ENCODE measurements at regions not wholly inside any gene's neighbourhood (a gene's known extent, or its start where the extent isn't known, plus 50 kb on each side); places are given as distances from the start of the nearest gene placed in this dataset.

DNA sequence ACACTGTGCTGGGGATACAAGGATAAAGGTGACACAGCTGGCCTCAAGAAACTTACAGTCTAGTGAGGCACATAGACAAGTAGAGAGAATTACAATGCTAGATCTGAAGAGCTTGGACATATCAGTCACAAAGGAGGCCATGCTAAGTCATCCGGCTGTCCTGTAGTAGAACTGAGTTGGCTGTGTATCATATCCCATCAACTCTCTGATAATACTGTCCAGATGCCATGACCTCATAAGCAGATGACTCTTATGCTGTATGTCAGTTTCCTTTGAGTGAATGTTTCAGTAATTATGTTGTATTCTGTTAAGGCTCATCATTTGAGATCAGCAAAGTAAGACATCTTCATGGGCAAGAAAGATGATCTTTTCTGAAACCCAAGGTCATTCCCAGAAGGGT lies 442.9 kb downstream of the MID1IP1 start:
- WGBS, 5 donors: 72 to 95% (median 81%) methylated on average over 1 of the region's 1 CpG
- Histone ChIP-seq H3K27ac (no peak overlapping the region), H3K4me1 (no peaks in the 10 kb centered on the region), H3K4me3 (no peak overlapping the region), H3K27me3 (replicated peaks in 1 of 7) (no peaks in the 10 kb centered on the region), H3K9me3 (no peaks in the 10 kb centered on the region), H3K36me3 (no peaks in the 10 kb centered on the region)
- intact Hi-C loops (cut with DNase I; ENCODE audit: low total_unique reads): loop anchor here (10.0 kb wide), 1 partner anchor 489 kb away; no protein-coding TSS in a partner anchor
- no peak for DNase-seq
- TF ChIP-seq POLR2AphosphoS5 (IDR thresholded peaks at IDR 0.05): no peak
- no peak for TF ChIP-seq POLR2A (IDR thresholded peaks at IDR 0.05)
- TF ChIP-seq, protein P1, sequence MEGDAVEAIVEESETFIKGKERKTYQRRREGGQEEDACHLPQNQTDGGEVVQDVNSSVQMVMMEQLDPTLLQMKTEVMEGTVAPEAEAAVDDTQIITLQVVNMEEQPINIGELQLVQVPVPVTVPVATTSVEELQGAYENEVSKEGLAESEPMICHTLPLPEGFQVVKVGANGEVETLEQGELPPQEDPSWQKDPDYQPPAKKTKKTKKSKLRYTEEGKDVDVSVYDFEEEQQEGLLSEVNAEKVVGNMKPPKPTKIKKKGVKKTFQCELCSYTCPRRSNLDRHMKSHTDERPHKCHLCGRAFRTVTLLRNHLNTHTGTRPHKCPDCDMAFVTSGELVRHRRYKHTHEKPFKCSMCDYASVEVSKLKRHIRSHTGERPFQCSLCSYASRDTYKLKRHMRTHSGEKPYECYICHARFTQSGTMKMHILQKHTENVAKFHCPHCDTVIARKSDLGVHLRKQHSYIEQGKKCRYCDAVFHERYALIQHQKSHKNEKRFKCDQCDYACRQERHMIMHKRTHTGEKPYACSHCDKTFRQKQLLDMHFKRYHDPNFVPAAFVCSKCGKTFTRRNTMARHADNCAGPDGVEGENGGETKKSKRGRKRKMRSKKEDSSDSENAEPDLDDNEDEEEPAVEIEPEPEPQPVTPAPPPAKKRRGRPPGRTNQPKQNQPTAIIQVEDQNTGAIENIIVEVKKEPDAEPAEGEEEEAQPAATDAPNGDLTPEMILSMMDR (IDR thresholded peaks at IDR 0.05 in 8 of 11, conservative IDR thresholded peaks at IDR 0.05 in 3 of 11): no peak

DNA sequence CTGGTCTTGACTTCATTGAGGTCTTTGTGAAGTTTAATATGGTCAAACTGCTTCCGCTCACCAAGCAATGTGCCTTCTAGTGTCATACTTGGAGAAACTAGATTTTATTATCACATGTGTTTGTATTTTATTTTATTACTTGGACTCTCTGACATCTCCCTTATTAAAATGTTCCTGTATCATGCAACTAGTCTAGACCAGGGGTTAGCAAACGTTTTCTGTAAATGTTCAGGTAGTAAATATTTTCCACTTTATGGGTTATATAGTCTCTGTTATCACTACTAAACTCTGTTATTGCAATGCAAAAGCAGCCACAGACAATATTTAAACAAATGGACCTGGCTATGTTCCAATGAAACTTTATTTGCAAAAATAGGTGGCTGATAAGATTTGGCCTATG lies 443.8 kb downstream of the MID1IP1 start:
- intact Hi-C loops (cut with DNase I; ENCODE audit: low total_unique reads): loop anchor here (10.0 kb wide), 1 partner anchor 490 kb away; no protein-coding TSS in a partner anchor
- Histone ChIP-seq H3K4me1 (no peaks in the 10 kb centered on the region), H3K4me3 (no peak overlapping the region), H3K36me3 (no peaks in the 10 kb centered on the region), H3K27ac (no peak overlapping the region), H3K9me3 (no peaks in the 10 kb centered on the region), H3K27me3 (replicated peaks in 1 of 7) (peaks cover 0 to 4% (median 0%) of the 10 kb centered on the region in 7 donors)
- TF ChIP-seq, protein P1 (IDR thresholded peaks at IDR 0.05 in 8 of 11, conservative IDR thresholded peaks at IDR 0.05 in 3 of 11): no peak
- TF ChIP-seq POLR2A (IDR thresholded peaks at IDR 0.05) (no peak), POLR2AphosphoS5 (IDR thresholded peaks at IDR 0.05) (no peak)
- DNase-seq: no peak
- 57 to 95% (median 76%) methylated on average over 2 of the region's 2 CpGs for WGBS, 5 donors

DNA sequence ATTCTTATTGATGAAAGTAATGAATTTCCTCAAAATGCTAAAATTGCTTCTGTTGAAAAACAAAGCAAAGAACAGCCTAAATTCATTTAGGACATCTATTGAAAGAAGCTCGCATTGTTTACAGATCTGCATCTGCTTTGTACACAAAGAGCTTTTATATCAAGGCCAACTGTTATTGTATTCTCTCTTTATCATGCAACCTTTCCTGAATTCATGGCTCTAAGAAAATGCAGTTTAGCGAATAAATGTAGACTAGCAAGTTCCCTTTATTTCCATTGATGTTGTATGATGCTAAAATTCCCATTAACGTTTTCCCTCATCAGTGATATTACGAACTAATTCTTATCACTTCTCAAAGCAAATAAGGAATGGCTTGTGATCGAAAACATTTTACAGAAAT lies 446.3 kb downstream of the MID1IP1 start:
- H3K4me1 ChIP-seq: no peaks in the 10 kb centered on the region
- H3K4me3 ChIP-seq: no peak overlapping the region
- H3K9me3 ChIP-seq: no peaks in the 10 kb centered on the region
- TF ChIP-seq, protein P1 (IDR thresholded peaks at IDR 0.05 in 8 of 11, conservative IDR thresholded peaks at IDR 0.05 in 3 of 11): no peak
- TF ChIP-seq POLR2AphosphoS5 (IDR thresholded peaks at IDR 0.05) (no peak), POLR2A (IDR thresholded peaks at IDR 0.05) (no peak)
- H3K27me3 ChIP-seq (replicated peaks in 1 of 7): peaks cover 0 to 5% (median 0%) of the 10 kb centered on the region in 7 donors
- intact Hi-C loops (cut with DNase I; ENCODE audit: low total_unique reads): loop anchor here (10.0 kb wide), 1 partner anchor 493 kb away; no protein-coding TSS in a partner anchor
- DNase-seq: no peak
- 74 to 93% (median 82%) methylated on average over 5 of the region's 5 CpGs for WGBS, 5 donors
- H3K27ac ChIP-seq: no peak overlapping the region
- no peaks in the 10 kb centered on the region for H3K36me3 ChIP-seq

DNA sequence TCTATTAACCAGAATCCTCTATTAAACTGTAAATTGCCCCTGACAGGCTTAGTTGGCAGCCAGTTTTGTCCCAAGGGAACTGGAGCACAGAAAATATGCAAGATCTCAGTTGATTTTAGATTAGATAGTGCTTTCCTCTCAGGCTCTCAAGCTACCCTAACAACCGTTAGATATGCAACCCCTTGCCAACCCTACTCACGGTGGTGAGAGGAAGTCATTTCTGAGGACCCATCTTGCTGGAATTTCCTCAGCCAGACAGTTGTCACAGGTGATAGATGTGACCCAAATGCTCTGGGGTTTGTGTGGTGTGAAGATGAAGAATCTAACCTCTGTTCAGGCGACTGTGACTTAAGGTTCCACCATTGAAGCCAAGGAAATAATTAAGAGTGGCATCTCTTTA lies 447.1 kb downstream of the MID1IP1 start:
- Histone ChIP-seq H3K27me3 (replicated peaks in 1 of 7) (peaks cover 0 to 5% (median 0%) of the 10 kb centered on the region in 7 donors), H3K36me3 (no peaks in the 10 kb centered on the region), H3K4me3 (no peak overlapping the region), H3K4me1 (no peaks in the 10 kb centered on the region), H3K9me3 (no peaks in the 10 kb centered on the region), H3K27ac (no peak overlapping the region)
- 16 to 33% (median 26%) methylated on average over 3 of the region's 3 CpGs for WGBS, 5 donors
- TF ChIP-seq POLR2A (IDR thresholded peaks at IDR 0.05): no peak
- intact Hi-C loops (cut with DNase I; ENCODE audit: low total_unique reads): loop anchor here (10.0 kb wide), 1 partner anchor 494 kb away; no protein-coding TSS in a partner anchor
- DNase-seq: no peak

DNA sequence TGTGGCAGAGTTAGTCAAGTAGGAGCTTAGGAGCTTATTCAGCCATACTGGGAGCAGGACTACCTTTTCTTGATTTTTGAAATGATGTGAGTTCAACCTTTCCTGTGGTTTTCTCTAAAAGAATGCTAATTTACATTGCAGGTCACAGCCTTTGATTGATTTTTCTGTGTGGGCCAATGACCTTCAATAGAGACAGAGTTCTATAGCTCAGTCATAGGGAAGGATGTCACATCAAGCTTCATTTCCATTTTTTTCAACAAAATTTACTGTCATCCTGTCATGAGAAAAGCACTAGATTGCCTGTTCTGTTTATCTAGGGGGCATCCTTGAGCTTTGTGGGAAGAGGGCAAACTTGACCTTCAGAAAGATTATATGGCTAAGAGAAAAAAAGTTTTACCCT lies 448.7 kb downstream of the MID1IP1 start:
- H3K27ac ChIP-seq: no peak overlapping the region
- no peak for DNase-seq
- TF ChIP-seq, protein P1 (IDR thresholded peaks at IDR 0.05 in 8 of 11, conservative IDR thresholded peaks at IDR 0.05 in 3 of 11): no peak
- TF ChIP-seq POLR2A (IDR thresholded peaks at IDR 0.05) (no peak), POLR2AphosphoS5 (IDR thresholded peaks at IDR 0.05) (no peak)

More for the DNA sequence above, 448.7 kb downstream of the MID1IP1 start:
- no peaks in the 10 kb centered on the region for H3K4me1 ChIP-seq
- no peak overlapping the region for H3K4me3 ChIP-seq
- no peaks in the 10 kb centered on the region for H3K36me3 ChIP-seq
- H3K27me3 ChIP-seq (replicated peaks in 1 of 7): peaks cover 0 to 5% (median 0%) of the 10 kb centered on the region in 7 donors
- H3K9me3 ChIP-seq: no peaks in the 10 kb centered on the region
- intact Hi-C loops (cut with DNase I; ENCODE audit: low total_unique reads): loop anchor here (10.0 kb wide), 1 partner anchor 495 kb away; no protein-coding TSS in a partner anchor

All from spleen (tissue), 11 donors.